NB4 (cell line): ENCODE measurements at regions not wholly inside any gene's neighbourhood (a gene's known extent, or its start where the extent isn't known, plus 50 kb on each side); places are given as distances from the start of the nearest gene placed in this dataset.
A peak's percentile ranks its signal among the peaks of the same experiment; 100 is the strongest.

Experiments
- DNase-seq: peaks from one replicate; pipeline ENCODE4 v3.0.0; 2010; ENCODE audit warnings: low read depth
- H3K4me3 ChIP-seq: one replicate; pipeline ENCODE4 v1.5.1; 2011; ENCODE audit warnings: mild to moderate bottlenecking, low read depth, low read length, moderate library complexity
- CTCF ChIP-seq: IDR thresholded peaks from one replicate; pipeline ENCODE4 v1.5.1; 2012; ENCODE audit warnings: low read depth, low read length
- MAX ChIP-seq: IDR thresholded peaks from 2 replicates; pipeline ENCODE4 v1.6.1; 2011; ENCODE audit warnings: low read depth, low read length
- MYC ChIP-seq: IDR thresholded peaks from 2 replicates; pipeline ENCODE4 v1.6.1; 2011; ENCODE audit warnings: low read depth, low read length
- POLR2A ChIP-seq: IDR thresholded peaks from 2 replicates; pipeline ENCODE4 v1.6.1; 2011; ENCODE audit warnings: mild to moderate bottlenecking; ENCODE audit not compliant: insufficient read length; ENCODE audit errors: extremely low read depth

- no peak overlapping the region for H3K4me3 ChIP-seq
- TF ChIP-seq POLR2A (no peak), MAX (no peak), MYC (no peak), CTCF (no peak)
- DNase-seq, result no peak
Observed at GRCh38 chr5:98307811-98308210, 465.7 kb upstream of the RGMB start.

GRCh38 chr5:98308231-98308630 is 465.2 kb upstream of the RGMB start:
- peak; percentile 4 for DNase-seq
- TF ChIP-seq CTCF, result no peak
- no peak for TF ChIP-seq POLR2A
- no peak for TF ChIP-seq MYC
- no peak for TF ChIP-seq MAX
- no peak overlapping the region for H3K4me3 ChIP-seq

GRCh38 chr5:98308960-98309359 is 464.5 kb upstream of the RGMB start:
- H3K4me3 ChIP-seq, result no peak overlapping the region
- TF ChIP-seq POLR2A (no peak), MYC (no peak), MAX (no peak), CTCF (no peak)
- no peak for DNase-seq

GRCh38 chr5:98309785-98310598 is 463.5 kb upstream of the RGMB start:
- no peak for TF ChIP-seq MYC
- no peak for TF ChIP-seq CTCF
- TF ChIP-seq MAX, result no peak
- TF ChIP-seq POLR2A, result no peak
- no peak overlapping the region for H3K4me3 ChIP-seq
- DNase-seq, result peak; percentile 70

GRCh38 chr5:98314292-98314691 is 459.2 kb upstream of the RGMB start:
- H3K4me3 ChIP-seq, result no peak overlapping the region
- no peak for TF ChIP-seq POLR2A
- no peak for TF ChIP-seq MYC
- TF ChIP-seq CTCF, result no peak
- no peak for TF ChIP-seq MAX
- DNase-seq, result no peak
